SK-MEL-5 (cell line): ENCODE measurements at regions not wholly inside any gene's neighbourhood (a gene's known extent, or its start where the extent isn't known, plus 50 kb on each side); places are given as distances from the start of the nearest gene placed in this dataset.

Experiments
- DNase-seq: peaks from one replicate; pipeline ENCODE4 v3.0.0-alpha.2; 2016; ENCODE audit warnings: low read depth, low spot score
- in situ Hi-C: cut with HindIII; loops from 2 replicates; pipeline ENCODE4 v1.10.0; 2016; ENCODE audit warnings: low sequenced_read_pairs, high pct_unique_total_duplicates, low pct_unique_long_range_greater_than_20kb

- in situ Hi-C loops = no loop called here
- DNase-seq = no peak
Measured at GRCh38 chr10:47053081-47053798, 142.0 kb downstream of the PTPN20 start.

GRCh38 chr10:47054974-47055373 lies 143.7 kb downstream of the PTPN20 start:
- no peak for DNase-seq
- in situ Hi-C loops = no loop called here

GRCh38 chr10:47055386-47056246 lies 144.4 kb downstream of the PTPN20 start:
- in situ Hi-C loops = no loop called here
- no peak for DNase-seq

- in situ Hi-C loops = no loop called here
- DNase-seq = no peak
Measured at GRCh38 chr10:47056247-47056510, 145.0 kb downstream of the PTPN20 start.

GRCh38 chr10:47057471-47057870 lies 146.2 kb downstream of the PTPN20 start:
- DNase-seq = no peak
- in situ Hi-C loops = no loop called here

- in situ Hi-C loops = no loop called here
- DNase-seq = no peak
Measured at GRCh38 chr10:47058032-47058702, 146.9 kb downstream of the PTPN20 start.

- in situ Hi-C loops = no loop called here
- no peak for DNase-seq
Measured at GRCh38 chr10:47058961-47059391, 147.7 kb downstream of the PTPN20 start.

- in situ Hi-C loops = no loop called here
- DNase-seq = no peak
Measured at GRCh38 chr10:47059606-47060311, 148.5 kb downstream of the PTPN20 start.

GRCh38 chr10:47060356-47060755 lies 149.1 kb downstream of the PTPN20 start:
- in situ Hi-C loops = no loop called here
- no peak for DNase-seq

GRCh38 chr10:47060993-47061500 lies 149.8 kb downstream of the PTPN20 start:
- in situ Hi-C loops = no loop called here
- no peak for DNase-seq

- in situ Hi-C loops = no loop called here
- no peak for DNase-seq
Measured at GRCh38 chr10:47061776-47062175, 150.5 kb downstream of the PTPN20 start.

- peak; percentile 29 for DNase-seq
- in situ Hi-C loops = no loop called here
Measured at GRCh38 chr10:47062441-47063200, 151.4 kb downstream of the PTPN20 start.

GRCh38 chr10:47063858-47064257 lies 152.6 kb downstream of the PTPN20 start:
- no peak for DNase-seq
- in situ Hi-C loops = no loop called here

GRCh38 chr10:47065903-47066302 lies 154.7 kb downstream of the PTPN20 start:
- in situ Hi-C loops = no loop called here
- DNase-seq = no peak

- in situ Hi-C loops = no loop called here
- no peak for DNase-seq
Measured at GRCh38 chr10:47067949-47068940, 157.0 kb downstream of the PTPN20 start.

- DNase-seq = no peak
- in situ Hi-C loops = no loop called here
Measured at GRCh38 chr10:47070541-47070940, 159.3 kb downstream of the PTPN20 start.
